GM12878 (cell line): ENCODE measurements at regions not wholly inside any gene's neighbourhood (a gene's known extent, or its start where the extent isn't known, plus 50 kb on each side); places are given as distances from the start of the nearest gene placed in this dataset.

ENCODE experiments used
- ATAC-seq: fragments of 200-7000 bp; cut with Tn5 transposase; 3 replicates; pipeline ENCODE4 v1.9.1; 2020; ENCODE audit warnings: mild to moderate bottlenecking, moderate library complexity
- BruUV-seq: library from RNA; stranded (reverse); fragments of 400-500 nt; replicated peaks from 2 replicates; lab custom pipeline; 2021; lab: Mats Ljungman, UMichigan
- CTCF ChIA-PET: fragments of 300-600 bp; sonication (Branson Sonifier 250); formaldehyde crosslinking; extraction: SDS; loops from one replicate; lab custom pipeline; 2021; ENCODE audit warnings: inconsistent platforms; lab: Yijun Ruan, JAX
- POLR2A ChIA-PET: fragments of 350-600 bp; formaldehyde crosslinking; extraction: SDS; loops from one replicate; lab custom pipeline; 2021; ENCODE audit warnings: inconsistent platforms; lab: Charles Lee
- RAD21 ChIA-PET: fragments of 300-600 bp; sonication (Branson Sonifier 250); formaldehyde crosslinking; loops from one replicate; lab custom pipeline; 2023; ENCODE audit warnings: antibody characterized with exemption; ENCODE audit not compliant: unreplicated experiment; lab: Charles Lee
- SMC1A ChIA-PET: fragments of 300-600 bp; sonication (Branson Sonifier 250); formaldehyde crosslinking; loops from one replicate; lab custom pipeline; 2023; ENCODE audit not compliant: unreplicated experiment, uncharacterized antibody; lab: Charles Lee
- DNase-seq: peaks from one replicate; pipeline ENCODE4 v3.0.0-alpha.2; 2011; ENCODE audit warnings: low read depth, low spot score
- FAIRE-seq: peaks from 3 replicates; lab custom pipeline; 2011; peaks lifted over from hg19 to GRCh38; lab: Jason Lieb, UNC
- H2AFZ ChIP-seq: 2 replicates; pipeline ENCODE4 v1.6.0; 2011; ENCODE audit warnings: low read depth, low read length, control low read depth; ENCODE audit not compliant: control insufficient read depth
- H3K27ac ChIP-seq: 2 replicates; pipeline ENCODE4 v1.5.1; 2011; ENCODE audit warnings: control low read depth; ENCODE audit not compliant: control insufficient read depth, insufficient read depth
- H3K27me3 ChIP-seq, 2 experiments: replicated peaks in 1 of 2; 2 replicates each; pipeline versions ENCODE4 v1.6.0 to v1.6.1; 2011; ENCODE audit warnings: low read length in 1 of 2; ENCODE audit not compliant: control insufficient read depth in 2 of 2, insufficient read depth in 2 of 2
- H3K36me3 ChIP-seq, 2 experiments: 2 replicates each; pipeline ENCODE4 v1.5.1; 2011; ENCODE audit warnings: low read length in 1 of 2; ENCODE audit not compliant: control insufficient read depth in 2 of 2, insufficient read depth in 2 of 2
- H3K4me1 ChIP-seq: 2 replicates; pipeline ENCODE4 v1.6.1; 2011; ENCODE audit warnings: mild to moderate bottlenecking, low read length, moderate library complexity, mixed read lengths; ENCODE audit not compliant: control insufficient read depth, insufficient read depth
- H3K4me2 ChIP-seq: 2 replicates; pipeline ENCODE4 v1.6.0; 2011; ENCODE audit warnings: control low read depth; ENCODE audit not compliant: control insufficient read depth, insufficient read depth
- H3K4me3 ChIP-seq: fragments of 200-600 bp; sonication (generic); 2 replicates; pipeline ENCODE4 v1.5.1; 2016
- H3K79me2 ChIP-seq: 2 replicates; pipeline ENCODE4 v1.6.0; 2011; ENCODE audit warnings: low read length; ENCODE audit not compliant: control insufficient read depth, insufficient read depth
- H3K9ac ChIP-seq: 2 replicates; pipeline ENCODE4 v1.8.0; 2011; ENCODE audit warnings: low read length, control low read depth, mixed read lengths; ENCODE audit not compliant: control insufficient read depth, insufficient read depth
- H3K9me3 ChIP-seq: replicated peaks from 3 replicates; pipeline ENCODE4 v1.5.1; 2011; ENCODE audit warnings: mild to moderate bottlenecking, low read length; ENCODE audit not compliant: control insufficient read depth, insufficient read depth
- H4K20me1 ChIP-seq: 2 replicates; pipeline ENCODE4 v1.6.0; 2011; ENCODE audit not compliant: control insufficient read depth, insufficient read depth
- CEBPZ ChIP-seq: fragments of 150-350 bp; IDR thresholded peaks from 2 replicates; pipeline ENCODE4 v1.6.1; 2016; ENCODE audit warnings: low read depth, low read length
- KLF5 ChIP-seq: fragments of 450-650 bp; IDR thresholded peaks from 2 replicates; pipeline ENCODE4 v1.6.1; 2014; ENCODE audit warnings: mild to moderate bottlenecking; ENCODE audit not compliant: partially characterized antibody
- MYC ChIP-seq: IDR thresholded peaks from 2 replicates; pipeline ENCODE4 v1.6.1; 2011; ENCODE audit warnings: mild to moderate bottlenecking, low read length, moderate library complexity, inconsistent platforms; ENCODE audit not compliant: insufficient read depth, insufficient replicate concordance, insufficient read length, severe bottlenecking
- NFYB ChIP-seq: IDR thresholded peaks from 2 replicates; pipeline ENCODE4 v1.6.1; 2011; ENCODE audit warnings: low read depth, mild to moderate bottlenecking, low read length, improper control_type of control experiment, moderate library complexity; ENCODE audit not compliant: insufficient read depth
- RELA ChIP-seq: fragments of 450-650 bp; IDR thresholded peaks from 2 replicates; pipeline ENCODE4 v1.8.0; 2014; ENCODE audit warnings: borderline replicate concordance; ENCODE audit not compliant: partially characterized antibody
- TAF1 ChIP-seq: IDR thresholded peaks from 2 replicates; pipeline ENCODE4 v1.6.1; 2011; ENCODE audit warnings: mild to moderate bottlenecking, low read depth, low read length, borderline replicate concordance
- YBX1 ChIP-seq: fragments of 450-650 bp; IDR thresholded peaks from 2 replicates; pipeline ENCODE4 v1.6.1; 2016; ENCODE audit warnings: antibody characterized with exemption
- ZNF384 ChIP-seq: IDR thresholded peaks from 2 replicates; pipeline ENCODE4 v1.6.1; 2012; ENCODE audit warnings: low read depth, mild to moderate bottlenecking, low read length, improper control_type of control experiment, borderline replicate concordance
- ZNF592 ChIP-seq: fragments of 450-650 bp; IDR thresholded peaks from 2 replicates; pipeline ENCODE4 v1.6.1; 2017; ENCODE audit warnings: mild to moderate bottlenecking, moderate library complexity
- ZNF622 ChIP-seq: fragments of 450-650 bp; IDR thresholded peaks from 2 replicates; pipeline ENCODE4 v1.6.1; 2017; ENCODE audit warnings: mild to moderate bottlenecking, inconsistent platforms
- WGBS: methylation state at CpG from one replicate; pipeline ENCODE4 v1.1.6; 2016; ENCODE audit warnings: low lambda C conversion rate; ENCODE audit not compliant: insufficient replicate concordance, insufficient coverage; ENCODE audit errors: missing lambda C conversion rate; 5-methylcytosine and 5-hydroxymethylcytosine counted together
- in situ Hi-C: fragments of 300-500 bp; cut with MboI; formaldehyde crosslinking; loops from 9 replicates; pipeline ENCODE4 v1.14.3; 2018; ENCODE audit warnings: mixed read lengths
- intact Hi-C: fragments of 100-400 bp; cut with micrococcal nuclease; formaldehyde crosslinking; loops from one replicate; pipeline ENCODE4 v1.14.2; 2022; ENCODE audit not compliant: unreplicated experiment

DNA sequence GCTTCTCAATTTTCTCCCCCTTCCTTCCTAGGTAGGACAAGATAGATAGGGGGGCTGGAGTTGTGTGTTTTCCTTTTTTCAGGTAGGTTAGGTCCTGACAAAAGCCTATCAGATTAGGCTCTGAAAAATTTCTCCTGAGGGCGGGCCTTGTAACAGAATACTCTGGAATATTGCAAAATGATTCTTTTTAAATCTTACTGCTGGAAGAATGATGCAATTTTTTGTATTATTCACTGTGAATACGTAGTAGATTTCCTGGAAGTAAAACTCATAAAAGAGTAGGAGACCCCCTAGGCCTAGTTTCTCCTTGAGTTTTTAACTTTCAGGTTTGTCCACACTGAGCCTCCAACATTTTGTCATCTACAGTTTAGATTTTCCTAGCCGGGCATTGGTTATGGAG is 1701.8 kb downstream of the EFNA5 start (continued):
- TF ChIP-seq ZNF592, result no peak
- TF ChIP-seq ZNF622, result no peak
- no peak for TF ChIP-seq ZNF384

- no peak overlapping the region for H3K4me2 ChIP-seq
- ATAC-seq (no peak), DNase-seq (no peak)
- RAD21 ChIA-PET, result no interaction called here
- no peaks in the 10 kb centered on the region for H3K79me2 ChIP-seq
- in situ Hi-C loops, result no loop called here
- no peak overlapping the region for H2AFZ ChIP-seq
- no peaks in the 10 kb centered on the region for H3K4me1 ChIP-seq
- H3K27me3 ChIP-seq, result no peaks in the 10 kb centered on the region
- CTCF ChIA-PET, result no interaction called here
- intact Hi-C loops, result no loop called here
- POLR2A ChIA-PET, result no interaction called here
- TF ChIP-seq RELA (no peak), YBX1 (no peak), MYC (no peak), KLF5 (no peak), CEBPZ (no peak), NFYB (no peak), TAF1 (no peak)
- TF ChIP-seq, all 136 proteins: peak for 0
- no peak for FAIRE-seq
- no TSS peak for BruUV-seq
- SMC1A ChIA-PET, result no interaction called here
- no peaks in the 10 kb centered on the region for H4K20me1 ChIP-seq
- no peak overlapping the region for H3K9ac ChIP-seq
- no peak overlapping the region for H3K27ac ChIP-seq
- no peaks in the 10 kb centered on the region for H3K36me3 ChIP-seq
- no peak overlapping the region for H3K4me3 ChIP-seq
- H3K9me3 ChIP-seq, result no peaks in the 10 kb centered on the region
- 0% methylated on average over 2 of the region's 2 CpGs for WGBS
These were observed 1707.0 kb downstream of the EFNA5 start for GRCh38 chr5:105963696-105964255.
